ENCODE measurements at regions not wholly inside any gene's neighbourhood (a gene's known extent, or its start where the extent isn't known, plus 50 kb on each side); places are given as distances from the start of the nearest gene placed in this dataset.

- no peaks in the 10 kb centered on the region for H3K36me3 ChIP-seq
- no peak for TF ChIP-seq POLR2A (IDR thresholded peaks at IDR 0.05)
- no peak for TF ChIP-seq CTCF (IDR thresholded peaks at IDR 0.05)
- no peak overlapping the region for H3K4me3 ChIP-seq
- H3K4me1 ChIP-seq = peaks cover 0 to 16% (median 0%) of the 10 kb centered on the region in 12 donors
- ATAC-seq (no peak), DNase-seq (no peak)
- H3K27me3 ChIP-seq = no peaks in the 10 kb centered on the region
- H3K27ac ChIP-seq = no peak overlapping the region
- WGBS, 4 donors = 69 to 81% (median 74%) methylated on average over 3 of the region's 3 CpGs
- peaks cover 0 to 18% (median 0%) of the 10 kb centered on the region in 12 donors for H3K9me3 ChIP-seq
- intact Hi-C loops (cut with DNase I) = no loop called here
Observed at GRCh38 chr13:29681864-29682263, 86.4 kb upstream of the SLC7A1 start.

GRCh38 chr13:29679396-29680053, 84.0 kb upstream of the SLC7A1 start:
- H3K36me3 ChIP-seq = no peaks in the 10 kb centered on the region
- ATAC-seq (peak; percentile 88 to 95 (median 94)), DNase-seq (peak; percentile 53 to 82 (median 58))
- WGBS, 4 donors = 10 to 19% (median 14%) methylated on average over 9 of the region's 9 CpGs
- peaks cover 0 to 12% (median 0%) of the 10 kb centered on the region in 12 donors for H3K4me1 ChIP-seq
- no peak overlapping the region for H3K27ac ChIP-seq
- intact Hi-C loops (cut with DNase I) = no loop called here
- H3K4me3 ChIP-seq = no peak overlapping the region
- TF ChIP-seq POLR2A (IDR thresholded peaks at IDR 0.05) = no peak
- TF ChIP-seq CTCF (IDR thresholded peaks at IDR 0.05) = peak in 3 of 12 donors; percentile 23 to 26 (median 25)
- peaks cover 0 to 11% (median 0%) of the 10 kb centered on the region in 12 donors for H3K9me3 ChIP-seq
- no peaks in the 10 kb centered on the region for H3K27me3 ChIP-seq

GRCh38 chr13:29677627-29678026, 82.1 kb upstream of the SLC7A1 start:
- TF ChIP-seq CTCF (IDR thresholded peaks at IDR 0.05) (no peak), POLR2A (IDR thresholded peaks at IDR 0.05) (no peak)
- Histone ChIP-seq H3K36me3 (no peaks in the 10 kb centered on the region), H3K27ac (no peak overlapping the region), H3K4me3 (no peak overlapping the region), H3K4me1 (peaks cover 0 to 9% (median 0%) of the 10 kb centered on the region in 12 donors), H3K27me3 (no peaks in the 10 kb centered on the region), H3K9me3 (no peaks in the 10 kb centered on the region)
- intact Hi-C loops (cut with DNase I) = no loop called here
- WGBS, 4 donors = 83 to 88% (median 87%) methylated on average over 5 of the region's 5 CpGs
- no peak for DNase-seq
- ATAC-seq = no peak

GRCh38 chr13:29676941-29677452, 81.5 kb upstream of the SLC7A1 start:
- Histone ChIP-seq H3K4me3 (no peak overlapping the region), H3K27ac (no peak overlapping the region), H3K4me1 (peaks cover 0 to 9% (median 0%) of the 10 kb centered on the region in 12 donors), H3K27me3 (no peaks in the 10 kb centered on the region), H3K36me3 (no peaks in the 10 kb centered on the region), H3K9me3 (peaks cover 0 to 1% (median 0%) of the 10 kb centered on the region in 12 donors)
- no peak for ATAC-seq
- 84 to 90% (median 88%) methylated on average over 9 of the region's 9 CpGs for WGBS, 4 donors
- TF ChIP-seq POLR2A (IDR thresholded peaks at IDR 0.05) (no peak), CTCF (IDR thresholded peaks at IDR 0.05) (no peak)
- no peak for DNase-seq
- intact Hi-C loops (cut with DNase I) = no loop called here

All from heart left ventricle (tissue), 16 donors.